GM18909 (cell line): ENCODE measurements at regions not wholly inside any gene's neighbourhood (a gene's known extent, or its start where the extent isn't known, plus 50 kb on each side); places are given as distances from the start of the nearest gene placed in this dataset.

Source experiments
- ATAC-seq: cut with Tn5 transposase; IDR thresholded peaks from one replicate; pipeline ENCODE4 v1.9.1; 2021; ENCODE audit warnings: mild to moderate bottlenecking; ENCODE audit not compliant: unreplicated experiment, poor library complexity

GRCh38 chr13:34420702-34421346, 521.2 kb upstream of the NBEA start:
- no peak for ATAC-seq

DNA sequence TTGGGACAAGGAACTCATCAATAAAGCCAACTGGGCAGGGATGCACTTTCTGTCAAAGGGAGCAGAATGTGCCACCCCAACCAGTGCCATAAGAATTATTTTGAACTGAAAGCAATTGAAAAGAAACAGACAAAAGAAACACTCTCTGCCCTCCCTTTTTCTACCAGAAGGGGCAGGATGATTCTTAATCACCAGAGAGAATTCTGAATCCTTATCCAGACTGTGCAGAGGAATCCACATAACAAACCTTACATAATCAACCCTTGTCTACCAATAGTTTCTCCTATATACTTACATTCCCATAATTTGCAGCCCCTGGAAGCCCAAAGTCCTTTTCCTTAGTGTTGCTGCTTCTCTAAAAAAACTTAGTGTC, 520.7 kb upstream of the NBEA start:
- no peak for ATAC-seq

GRCh38 chr13:34421858-34422475, 520.1 kb upstream of the NBEA start:
- ATAC-seq: no peak

- ATAC-seq: no peak
Measured at GRCh38 chr13:34422956-34423355, 519.1 kb upstream of the NBEA start.

DNA sequence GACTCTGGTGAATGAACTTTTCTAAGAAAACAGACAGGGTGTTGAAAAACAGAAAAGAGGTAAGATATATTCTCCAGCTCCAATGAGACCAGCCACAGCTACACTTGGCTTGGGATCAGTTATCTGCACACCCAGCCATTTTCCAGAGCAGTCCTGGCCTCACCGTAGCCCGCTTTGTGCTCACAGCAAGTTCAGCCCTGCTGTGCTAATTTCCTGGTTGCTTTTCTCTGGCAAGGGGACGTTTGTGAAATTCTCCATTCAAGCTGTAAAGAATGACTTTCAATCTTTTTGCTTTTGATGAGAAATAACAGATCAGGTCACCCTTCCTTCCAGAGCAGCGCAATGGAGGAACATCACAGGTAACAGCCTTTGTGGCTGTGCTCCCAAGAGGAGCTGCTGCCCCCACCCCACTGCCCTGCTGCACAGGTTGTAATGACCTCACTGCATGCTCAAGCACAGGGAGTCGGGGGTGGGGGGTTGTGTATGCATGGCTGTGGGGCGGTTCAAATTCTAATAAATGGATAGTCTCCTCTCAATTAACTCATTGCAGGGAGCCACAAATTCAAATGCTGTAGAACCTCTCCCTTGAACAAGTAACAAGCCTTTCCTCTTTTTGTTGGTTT, 516.6 kb upstream of the NBEA start:
- ATAC-seq: no peak

- ATAC-seq: no peak
Measured at GRCh38 chr13:34428911-34429310, 513.2 kb upstream of the NBEA start.

- ATAC-seq: no peak
Measured at GRCh38 chr13:34430294-34430693, 511.8 kb upstream of the NBEA start.

- ATAC-seq: no peak
Measured at GRCh38 chr13:34431827-34432581, 510.1 kb upstream of the NBEA start.

GRCh38 chr13:34435338-34435737, 506.7 kb upstream of the NBEA start:
- no peak for ATAC-seq

DNA sequence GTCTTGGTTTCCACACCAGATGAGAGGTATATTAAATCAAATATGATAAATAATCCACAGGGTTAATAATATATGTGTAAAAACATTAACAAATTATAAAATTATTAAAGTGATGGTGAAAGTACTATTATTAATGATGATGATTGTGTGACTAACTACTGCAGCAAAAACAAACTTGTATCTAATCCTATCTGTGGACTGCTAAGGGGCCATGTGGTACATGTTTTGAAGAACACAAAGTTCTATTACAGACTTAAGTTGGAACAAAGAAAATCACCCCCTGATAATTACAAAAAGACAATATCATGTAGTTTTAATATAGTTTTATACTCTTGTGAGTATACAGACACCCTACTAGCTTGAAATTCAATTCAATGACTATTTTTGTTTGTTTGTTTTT, 504.2 kb upstream of the NBEA start:
- ATAC-seq: no peak

DNA sequence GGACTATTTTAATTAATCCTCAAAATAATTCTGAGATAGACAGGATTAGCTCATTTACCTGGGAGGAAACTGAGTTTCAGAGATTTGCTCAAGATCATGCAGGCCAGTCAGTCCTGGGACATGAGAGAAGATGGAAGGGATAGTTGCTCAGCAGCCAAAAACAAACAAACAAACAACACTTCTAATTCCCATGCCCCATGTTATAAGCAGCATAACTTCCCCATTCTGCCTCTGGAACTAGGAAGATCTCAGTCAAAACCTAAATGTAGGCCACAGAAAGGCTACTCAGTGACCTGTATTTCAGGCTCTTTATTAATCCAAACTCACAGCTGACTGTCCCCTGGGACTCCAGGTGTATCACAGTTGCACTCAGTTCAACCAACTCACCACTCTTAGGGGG, 489.2 kb upstream of the NBEA start:
- no peak for ATAC-seq

GRCh38 chr13:34458756-34459715, 483.0 kb upstream of the NBEA start:
- no peak for ATAC-seq

- no peak for ATAC-seq
Measured at GRCh38 chr13:34459856-34460255, 482.2 kb upstream of the NBEA start.

DNA sequence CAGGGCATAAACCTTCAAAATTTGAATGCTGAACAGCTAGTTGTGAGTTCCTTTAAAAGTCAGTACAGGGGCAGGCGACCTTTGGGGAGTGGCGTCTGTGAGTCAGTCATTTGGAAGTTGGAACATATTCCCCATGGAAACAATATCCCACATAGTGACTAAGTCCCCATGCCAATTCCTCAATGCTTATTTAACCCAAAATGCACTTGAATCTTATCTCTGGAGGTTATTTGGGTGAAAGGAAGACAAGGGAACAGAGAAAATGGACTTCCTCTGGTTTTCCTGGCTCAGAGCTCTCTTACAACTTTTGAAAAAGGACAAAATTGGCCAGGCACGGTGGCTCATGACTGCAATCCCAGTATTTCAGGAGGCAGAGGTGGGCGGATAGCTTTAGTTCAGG, 479.2 kb upstream of the NBEA start:
- ATAC-seq: no peak

DNA sequence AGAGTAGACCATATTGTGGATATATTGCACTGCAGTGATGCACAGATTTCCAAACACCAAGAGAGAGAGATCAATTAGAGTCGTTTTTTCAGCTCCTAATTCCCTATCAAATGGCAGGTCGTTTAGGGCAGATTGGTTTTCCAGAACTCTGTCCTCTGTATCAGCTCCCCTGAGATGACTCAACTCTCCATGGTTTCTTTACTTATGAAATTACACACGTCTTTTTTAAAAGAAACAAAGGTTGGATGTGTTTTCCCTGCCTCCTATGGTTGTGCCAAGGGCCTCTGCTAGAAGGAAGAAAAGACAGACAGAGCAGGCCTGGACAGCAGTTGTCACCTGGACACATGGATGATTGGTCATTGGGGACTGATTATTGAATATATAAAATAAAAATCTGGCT, 478.1 kb upstream of the NBEA start:
- no peak for ATAC-seq

- ATAC-seq: no peak
Measured at GRCh38 chr13:34465423-34465922, 476.6 kb upstream of the NBEA start.

- ATAC-seq: no peak
Measured at GRCh38 chr13:34466301-34466700, 475.8 kb upstream of the NBEA start.

DNA sequence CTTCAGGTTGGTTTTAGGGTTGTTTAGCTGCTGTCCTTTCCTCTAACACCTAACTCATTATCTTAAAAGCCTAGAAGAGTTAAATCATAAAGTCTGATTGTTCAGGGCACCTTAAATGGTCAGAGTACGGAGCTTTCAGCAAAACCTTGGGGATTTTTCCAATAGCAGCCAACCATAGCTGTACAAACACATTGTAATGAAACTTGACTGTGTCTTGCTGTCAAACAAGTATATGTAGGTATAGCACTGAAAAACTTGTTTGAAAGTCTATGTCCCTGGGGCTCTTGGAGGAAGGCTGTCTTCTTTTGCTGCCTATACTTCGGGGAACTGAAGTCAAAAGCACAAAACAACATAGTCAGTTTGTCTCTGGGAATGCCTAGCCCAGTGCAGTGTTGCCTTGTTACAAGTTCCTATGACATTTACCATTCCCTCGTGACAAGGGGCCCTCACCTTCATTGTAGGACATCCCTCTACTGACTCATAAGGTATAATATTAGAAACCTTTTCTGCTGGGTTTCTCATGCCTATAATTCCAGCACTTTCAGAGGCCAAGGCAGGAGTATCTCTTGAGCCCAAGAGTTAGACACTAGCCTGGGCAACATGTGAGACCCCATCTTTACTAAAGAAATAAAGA, 474.5 kb upstream of the NBEA start:
- ATAC-seq: no peak

DNA sequence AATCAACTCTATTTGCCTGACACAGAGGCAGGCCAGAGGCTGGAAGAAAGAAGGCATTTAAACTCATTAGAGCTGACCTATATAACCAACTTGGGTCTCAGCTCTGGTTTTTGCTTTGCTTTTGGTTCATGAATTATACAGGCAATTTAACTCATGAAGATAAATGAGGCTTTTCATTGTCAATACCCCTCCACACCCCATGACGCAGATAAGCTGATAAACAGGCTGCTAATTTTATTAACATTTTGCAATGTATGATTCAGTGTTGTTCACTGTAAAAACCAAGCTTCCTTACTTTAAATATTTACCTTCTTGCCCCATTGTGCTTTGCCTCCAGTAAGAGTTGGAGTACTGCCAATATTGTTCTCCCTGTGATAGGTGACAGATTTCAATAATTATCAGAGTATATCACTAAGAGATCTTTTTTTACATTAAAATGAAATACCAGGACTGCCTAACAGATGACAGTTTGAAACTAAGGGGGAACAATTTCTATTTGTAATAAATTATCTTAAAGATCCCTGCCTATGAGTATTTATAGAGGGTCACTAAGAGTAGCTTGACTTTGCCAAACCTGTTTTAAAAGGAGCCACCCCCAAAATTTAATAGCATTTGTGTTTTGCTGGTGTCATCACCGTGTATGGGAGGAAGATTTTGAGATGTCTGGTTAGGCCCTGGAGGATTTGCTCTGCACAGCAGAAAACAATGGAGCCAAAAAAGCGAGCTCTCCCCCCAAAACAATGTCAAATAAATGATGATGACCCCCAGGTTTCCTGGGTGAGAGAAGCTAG, 472.7 kb upstream of the NBEA start:
- no peak for ATAC-seq
